ENCODE measurements at regions not wholly inside any gene's neighbourhood (a gene's known extent, or its start where the extent isn't known, plus 50 kb on each side); places are given as distances from the start of the nearest gene placed in this dataset.

- TF ChIP-seq CTCF (conservative IDR thresholded peaks at IDR 0.05; ENCODE audit: low read length) (no peak), EZH2phosphoT487 (IDR thresholded peaks at IDR 0.05; ENCODE audit: borderline replicate concordance, low read depth, low read length) (no peak)
Observed at GRCh38 chr5:158344376-158344775, 485.4 kb upstream of the CLINT1 start.
